GM12878 (cell line): ENCODE measurements at regions not wholly inside any gene's neighbourhood (a gene's known extent, or its start where the extent isn't known, plus 50 kb on each side); places are given as distances from the start of the nearest gene placed in this dataset.

Experiments
- ATAC-seq: fragments of 200-7000 bp; cut with Tn5 transposase; 3 replicates; pipeline ENCODE4 v1.9.1; 2020; ENCODE audit warnings: mild to moderate bottlenecking, moderate library complexity
- BruUV-seq: library from RNA; stranded (reverse); fragments of 400-500 nt; replicated peaks from 2 replicates; lab custom pipeline; 2021; lab: Mats Ljungman, UMichigan
- CTCF ChIA-PET: fragments of 300-600 bp; sonication (Branson Sonifier 250); formaldehyde crosslinking; extraction: SDS; loops from one replicate; lab custom pipeline; 2021; ENCODE audit warnings: inconsistent platforms; lab: Yijun Ruan, JAX
- POLR2A ChIA-PET: fragments of 350-600 bp; formaldehyde crosslinking; extraction: SDS; loops from one replicate; lab custom pipeline; 2021; ENCODE audit warnings: inconsistent platforms; lab: Charles Lee
- RAD21 ChIA-PET: fragments of 300-600 bp; sonication (Branson Sonifier 250); formaldehyde crosslinking; loops from one replicate; lab custom pipeline; 2023; ENCODE audit warnings: antibody characterized with exemption; ENCODE audit not compliant: unreplicated experiment; lab: Charles Lee
- SMC1A ChIA-PET: fragments of 300-600 bp; sonication (Branson Sonifier 250); formaldehyde crosslinking; loops from one replicate; lab custom pipeline; 2023; ENCODE audit not compliant: unreplicated experiment, uncharacterized antibody; lab: Charles Lee
- DNase-seq: peaks from one replicate; pipeline ENCODE4 v3.0.0-alpha.2; 2011; ENCODE audit warnings: low read depth, low spot score
- FAIRE-seq: peaks from 3 replicates; lab custom pipeline; 2011; peaks lifted over from hg19 to GRCh38; lab: Jason Lieb, UNC
- H2AFZ ChIP-seq: 2 replicates; pipeline ENCODE4 v1.6.0; 2011; ENCODE audit warnings: low read depth, low read length, control low read depth; ENCODE audit not compliant: control insufficient read depth
- H3K27ac ChIP-seq: 2 replicates; pipeline ENCODE4 v1.5.1; 2011; ENCODE audit warnings: control low read depth; ENCODE audit not compliant: control insufficient read depth, insufficient read depth
- H3K27me3 ChIP-seq, 2 experiments: replicated peaks in 1 of 2; 2 replicates each; pipeline versions ENCODE4 v1.6.0 to v1.6.1; 2011; ENCODE audit warnings: low read length in 1 of 2; ENCODE audit not compliant: control insufficient read depth in 2 of 2, insufficient read depth in 2 of 2
- H3K36me3 ChIP-seq, 2 experiments: 2 replicates each; pipeline ENCODE4 v1.5.1; 2011; ENCODE audit warnings: low read length in 1 of 2; ENCODE audit not compliant: control insufficient read depth in 2 of 2, insufficient read depth in 2 of 2
- H3K4me1 ChIP-seq: 2 replicates; pipeline ENCODE4 v1.6.1; 2011; ENCODE audit warnings: mild to moderate bottlenecking, low read length, moderate library complexity, mixed read lengths; ENCODE audit not compliant: control insufficient read depth, insufficient read depth
- H3K4me2 ChIP-seq: 2 replicates; pipeline ENCODE4 v1.6.0; 2011; ENCODE audit warnings: control low read depth; ENCODE audit not compliant: control insufficient read depth, insufficient read depth
- H3K4me3 ChIP-seq: fragments of 200-600 bp; sonication (generic); 2 replicates; pipeline ENCODE4 v1.5.1; 2016
- H3K79me2 ChIP-seq: 2 replicates; pipeline ENCODE4 v1.6.0; 2011; ENCODE audit warnings: low read length; ENCODE audit not compliant: control insufficient read depth, insufficient read depth
- H3K9ac ChIP-seq: 2 replicates; pipeline ENCODE4 v1.8.0; 2011; ENCODE audit warnings: low read length, control low read depth, mixed read lengths; ENCODE audit not compliant: control insufficient read depth, insufficient read depth
- H3K9me3 ChIP-seq: replicated peaks from 3 replicates; pipeline ENCODE4 v1.5.1; 2011; ENCODE audit warnings: mild to moderate bottlenecking, low read length; ENCODE audit not compliant: control insufficient read depth, insufficient read depth
- H4K20me1 ChIP-seq: 2 replicates; pipeline ENCODE4 v1.6.0; 2011; ENCODE audit not compliant: control insufficient read depth, insufficient read depth
- ATF7 ChIP-seq: fragments of 450-650 bp; IDR thresholded peaks from 2 replicates; pipeline ENCODE4 v1.6.1; 2016; ENCODE audit warnings: low read depth, mild to moderate bottlenecking
- BACH1 ChIP-seq: fragments of 450-650 bp; IDR thresholded peaks from 2 replicates; pipeline ENCODE4 v1.6.1; 2017; ENCODE audit warnings: mild to moderate bottlenecking, borderline replicate concordance
- BCL11A ChIP-seq: IDR thresholded peaks from 2 replicates; pipeline ENCODE4 v1.6.1; 2011; ENCODE audit warnings: low read depth, low read length
- BHLHE40 ChIP-seq, 2 experiments: fragments of 450-650 bp in 1 of 2; IDR thresholded peaks; 2 replicates each; pipeline ENCODE4 v1.6.1; 2011 to 2017; ENCODE audit warnings: low read depth in 2 of 2, borderline replicate concordance in 1 of 2, improper control_type of control experiment in 1 of 2, low read length in 1 of 2, mild to moderate bottlenecking in 1 of 2
- CBX5 ChIP-seq: sonication (generic); IDR thresholded peaks from 2 replicates; pipeline ENCODE4 v1.6.1; 2016; ENCODE audit warnings: low read depth, moderate library complexity, mild to moderate bottlenecking, inconsistent platforms
- DPF2 ChIP-seq: fragments of 450-650 bp; IDR thresholded peaks from 2 replicates; pipeline ENCODE4 v1.6.1; 2017; ENCODE audit warnings: mild to moderate bottlenecking
- EZH2 ChIP-seq: IDR thresholded peaks from 2 replicates; pipeline ENCODE4 v1.6.1; 2012; ENCODE audit warnings: low read depth, mild to moderate bottlenecking, control low read depth, inconsistent platforms, low read length, borderline replicate concordance; ENCODE audit not compliant: control insufficient read depth
- FOXK2 ChIP-seq: fragments of 450-650 bp; IDR thresholded peaks from 2 replicates; pipeline ENCODE4 v1.6.1; 2017; ENCODE audit warnings: mild to moderate bottlenecking, moderate library complexity
- IKZF1 ChIP-seq: fragments of 450-650 bp; conservative IDR thresholded peaks from 2 replicates; pipeline ENCODE4 v1.6.1; 2017; ENCODE audit warnings: antibody characterized with exemption, mild to moderate bottlenecking
- IKZF2 ChIP-seq, 2 experiments: fragments of 450-650 bp; IDR thresholded peaks; 2 replicates each; pipeline ENCODE4 v1.6.1; 2017; ENCODE audit warnings: mild to moderate bottlenecking in 2 of 2, moderate library complexity in 2 of 2
- JUNB ChIP-seq: IDR thresholded peaks from 2 replicates; pipeline ENCODE4 v1.6.1; 2016; ENCODE audit warnings: antibody characterized with exemption, mild to moderate bottlenecking
- MEF2B ChIP-seq: fragments of 450-650 bp; IDR thresholded peaks from 2 replicates; pipeline ENCODE4 v1.6.1; 2018; ENCODE audit warnings: mild to moderate bottlenecking, moderate library complexity; ENCODE audit not compliant: partially characterized antibody, poor library complexity, severe bottlenecking
- MTA2 ChIP-seq: fragments of 450-650 bp; IDR thresholded peaks from 2 replicates; pipeline ENCODE4 v1.6.1; 2016; ENCODE audit warnings: low read depth, mild to moderate bottlenecking, moderate library complexity
- NR2F1 ChIP-seq: fragments of 450-650 bp; conservative IDR thresholded peaks from 2 replicates; pipeline ENCODE4 v1.6.1; 2017; ENCODE audit warnings: mild to moderate bottlenecking
- PAX5 ChIP-seq: IDR thresholded peaks from 2 replicates; pipeline ENCODE4 v1.6.1; 2011; ENCODE audit warnings: low read depth, low read length, borderline replicate concordance
- PAX8 ChIP-seq: fragments of 450-650 bp; IDR thresholded peaks from 2 replicates; pipeline ENCODE4 v1.6.1; 2017; ENCODE audit warnings: mild to moderate bottlenecking, moderate library complexity
- PKNOX1 ChIP-seq: fragments of 450-650 bp; IDR thresholded peaks from 2 replicates; pipeline ENCODE4 v1.6.1; 2016; ENCODE audit warnings: mild to moderate bottlenecking
- RELB ChIP-seq: fragments of 450-650 bp; IDR thresholded peaks from 2 replicates; pipeline ENCODE4 v1.6.1; 2017; ENCODE audit warnings: low read depth, mild to moderate bottlenecking, moderate library complexity
- RUNX3 ChIP-seq: IDR thresholded peaks from 2 replicates; pipeline ENCODE4 v1.6.1; 2012; ENCODE audit warnings: low read length, inconsistent platforms
- SMARCA5 ChIP-seq: fragments of 450-650 bp; IDR thresholded peaks from 2 replicates; pipeline ENCODE4 v1.6.1; 2017; ENCODE audit warnings: mild to moderate bottlenecking
- SP1 ChIP-seq: IDR thresholded peaks from one replicate; pipeline ENCODE4 v1.6.1; 2011; ENCODE audit warnings: low read depth, low read length
- SRF ChIP-seq, 2 experiments: IDR thresholded peaks; 2 replicates each; pipeline ENCODE4 v1.6.1; 2011; ENCODE audit warnings: low read depth in 2 of 2, low read length in 2 of 2, mild to moderate bottlenecking in 1 of 2, moderate library complexity in 1 of 2
- WGBS: methylation state at CpG from one replicate; pipeline ENCODE4 v1.1.6; 2016; ENCODE audit warnings: low lambda C conversion rate; ENCODE audit not compliant: insufficient replicate concordance, insufficient coverage; ENCODE audit errors: missing lambda C conversion rate; 5-methylcytosine and 5-hydroxymethylcytosine counted together
- in situ Hi-C: fragments of 300-500 bp; cut with MboI; formaldehyde crosslinking; loops from 9 replicates; pipeline ENCODE4 v1.14.3; 2018; ENCODE audit warnings: mixed read lengths
- intact Hi-C: fragments of 100-400 bp; cut with micrococcal nuclease; formaldehyde crosslinking; loops from one replicate; pipeline ENCODE4 v1.14.2; 2022; ENCODE audit not compliant: unreplicated experiment
- TF ChIP-seq, protein P1 (sequence below): IDR thresholded peaks from 2 replicates; pipeline ENCODE4 v1.6.1; 2012; ENCODE audit warnings: low read depth, low read length, improper control_type of control experiment

DNA sequence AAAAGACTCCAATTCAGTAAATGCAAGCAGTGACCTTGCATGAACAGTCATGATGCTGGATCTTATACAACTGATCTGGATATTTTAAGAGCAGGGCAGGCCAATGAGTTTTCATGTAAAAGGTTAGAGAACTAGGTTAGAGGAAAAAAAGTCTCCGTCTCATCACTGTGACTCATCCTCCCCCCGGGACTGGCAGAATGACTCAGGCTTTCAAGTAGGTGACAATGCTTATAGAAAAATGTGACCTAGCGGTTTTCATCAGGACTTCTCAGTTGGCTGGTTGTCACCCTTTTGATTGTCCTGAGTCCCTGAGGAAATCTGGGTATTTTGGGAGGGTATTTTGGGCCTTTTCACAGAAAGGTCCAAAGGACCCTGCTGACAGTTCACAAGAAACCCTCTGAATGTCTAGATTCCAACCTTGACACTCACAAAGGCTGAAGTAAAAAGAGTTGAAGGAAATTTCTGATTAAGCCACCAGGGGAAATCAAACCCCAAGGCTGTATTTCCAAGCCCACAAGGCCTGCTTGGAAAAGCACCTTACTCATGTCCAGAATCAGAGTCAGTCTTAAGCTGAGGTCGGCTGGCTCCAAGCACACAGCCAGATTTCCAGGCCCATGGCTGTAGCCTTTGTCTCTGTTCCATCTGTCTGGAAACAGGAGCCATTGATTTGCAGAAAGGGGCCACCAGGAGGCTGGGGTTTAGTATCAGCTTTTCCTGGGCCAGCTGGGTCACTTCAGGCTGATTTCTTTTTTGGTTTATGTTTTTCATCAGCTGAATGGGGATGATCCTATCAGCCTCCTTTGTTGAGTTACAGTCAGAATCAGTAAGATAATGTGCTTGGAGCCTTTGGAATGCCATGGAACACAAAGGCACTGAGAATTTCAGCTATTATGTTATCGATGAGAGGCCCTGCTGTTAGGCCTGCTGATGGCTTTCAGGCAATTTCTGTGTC is 226.4 kb upstream of the HABP2 start:
- Histone ChIP-seq H3K9me3 (no peaks in the 10 kb centered on the region; the same call in 2 of the 3 replicates), H3K4me2 (no peak overlapping the region), H2AFZ (no peak overlapping the region), H3K27me3 (no peaks in the 10 kb centered on the region), H3K4me3 (no peak overlapping the region), H3K79me2 (no peaks in the 10 kb centered on the region), H3K36me3 (no peaks in the 10 kb centered on the region), H3K4me1 (no peaks in the 10 kb centered on the region), H3K27ac (no peak overlapping the region), H3K9ac (no peak overlapping the region), H4K20me1 (no peaks in the 10 kb centered on the region)
- ChIA-PET CTCF (no interaction called here), SMC1A (interaction anchor here (1.1 kb wide), 1 partner anchor 22 kb away, joined by 3 read pairs; no protein-coding TSS in a partner anchor), POLR2A (no interaction called here), RAD21 (no interaction called here)
- in situ Hi-C loops (no loop called here), intact Hi-C loops (no loop called here)
- 10% methylated on average over 5 of the region's 5 CpGs for WGBS
- FAIRE-seq = no peak
- peak; percentile 42 for DNase-seq
- no TSS peak for BruUV-seq
- ATAC-seq = peak; percentile 88
- TF ChIP-seq IKZF1 = peak; percentile 39; the same call in 1 of the 2 replicates
- TF ChIP-seq MTA2 = peak; percentile 43; the same call in 1 of the 2 replicates
- peak; percentile 76 for TF ChIP-seq NR2F1
- TF ChIP-seq PAX5 = no peak
- peak; percentile 82 for TF ChIP-seq MEF2B
- no peak for TF ChIP-seq PAX8
- TF ChIP-seq CBX5 = no peak
- no peak for TF ChIP-seq PKNOX1
- no peak; the same call in 1 of the 2 replicates for TF ChIP-seq BCL11A
- no peak for TF ChIP-seq SRF (IDR thresholded peaks at IDR 0.05; ENCODE audit: low read depth in 2 of 2, low read length in 2 of 2)
- peak; percentile 12 for TF ChIP-seq SP1
- 0 out of 2 replicates have a peak, but pooled peaks have one; percentile 37 for TF ChIP-seq DPF2
- peak; percentile 53 for TF ChIP-seq JUNB
- TF ChIP-seq BACH1 = peak; percentile 88; the same call in 1 of the 2 replicates
- TF ChIP-seq IKZF2 (IDR thresholded peaks at IDR 0.05) = peak; percentile 32 to 66; a peak in 2 of 4 replicates
- no peak for TF ChIP-seq FOXK2
- no peak for TF ChIP-seq SMARCA5
- peak; percentile 44; the same call in 1 of the 2 replicates for TF ChIP-seq RELB
- TF ChIP-seq, protein P1, sequence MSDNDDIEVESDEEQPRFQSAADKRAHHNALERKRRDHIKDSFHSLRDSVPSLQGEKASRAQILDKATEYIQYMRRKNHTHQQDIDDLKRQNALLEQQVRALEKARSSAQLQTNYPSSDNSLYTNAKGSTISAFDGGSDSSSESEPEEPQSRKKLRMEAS = no peak
- no peak for TF ChIP-seq EZH2
- peak; percentile 80 to 84 for TF ChIP-seq BHLHE40 (IDR thresholded peaks at IDR 0.05; ENCODE audit: borderline replicate concordance in 1 of 2, low read depth in 2 of 2, low read length in 1 of 2)
- TF ChIP-seq ATF7 = peak; percentile 42; the same call in 1 of the 2 replicates
- TF ChIP-seq RUNX3 = peak; percentile 40; the same call in 1 of the 2 replicates
